ENCODE measurements at regions not wholly inside any gene's neighbourhood (a gene's known extent, or its start where the extent isn't known, plus 50 kb on each side); places are given as distances from the start of the nearest gene placed in this dataset.
"Not testable (repeated sequence)": the region's sequence is repeated elsewhere in the genome, so short reads cannot be mapped to it uniquely, and the experiment has no call there.

DNA sequence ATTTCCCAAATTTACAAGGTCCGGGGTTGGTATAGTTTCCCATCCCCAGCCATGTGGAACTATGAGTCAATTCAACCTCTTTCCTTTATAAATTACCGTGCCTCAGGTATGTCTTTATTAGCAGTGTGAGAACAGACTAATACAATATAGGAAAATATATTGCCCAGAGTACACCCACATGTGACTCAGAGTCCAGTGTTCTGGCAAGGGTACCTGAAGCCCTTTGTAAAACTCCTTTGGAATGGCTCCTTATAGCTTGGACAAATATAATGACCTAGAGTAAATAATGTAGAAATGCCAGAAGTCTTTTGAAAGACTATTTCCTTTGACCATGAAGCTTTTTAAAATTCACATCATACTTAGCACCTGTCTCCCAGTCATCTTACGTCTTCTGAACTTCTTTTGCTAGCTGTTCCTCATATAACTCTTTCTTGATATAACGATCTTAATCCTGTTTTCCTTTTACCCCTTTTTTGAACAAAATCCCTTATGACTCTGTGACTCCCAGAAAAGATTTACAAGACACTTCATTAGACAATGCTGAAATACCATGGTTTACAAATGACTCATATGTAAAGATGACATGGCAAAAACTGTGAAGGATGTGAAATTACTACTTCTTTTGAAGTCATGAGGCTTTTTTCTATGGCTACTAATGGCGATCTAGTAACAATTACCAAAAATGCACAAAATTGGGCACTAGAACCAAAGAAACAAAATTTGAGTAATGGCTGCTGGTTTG, 408.9 kb downstream of the NAP1L3 start:
- no peak overlapping the region for H3K27ac ChIP-seq
- H3K4me1 ChIP-seq = no peaks in the 10 kb centered on the region
- DNase-seq (no peak), ATAC-seq (ENCODE audit: low FRiP score in 2 of 2) (no peak)
- TF ChIP-seq, protein P1, sequence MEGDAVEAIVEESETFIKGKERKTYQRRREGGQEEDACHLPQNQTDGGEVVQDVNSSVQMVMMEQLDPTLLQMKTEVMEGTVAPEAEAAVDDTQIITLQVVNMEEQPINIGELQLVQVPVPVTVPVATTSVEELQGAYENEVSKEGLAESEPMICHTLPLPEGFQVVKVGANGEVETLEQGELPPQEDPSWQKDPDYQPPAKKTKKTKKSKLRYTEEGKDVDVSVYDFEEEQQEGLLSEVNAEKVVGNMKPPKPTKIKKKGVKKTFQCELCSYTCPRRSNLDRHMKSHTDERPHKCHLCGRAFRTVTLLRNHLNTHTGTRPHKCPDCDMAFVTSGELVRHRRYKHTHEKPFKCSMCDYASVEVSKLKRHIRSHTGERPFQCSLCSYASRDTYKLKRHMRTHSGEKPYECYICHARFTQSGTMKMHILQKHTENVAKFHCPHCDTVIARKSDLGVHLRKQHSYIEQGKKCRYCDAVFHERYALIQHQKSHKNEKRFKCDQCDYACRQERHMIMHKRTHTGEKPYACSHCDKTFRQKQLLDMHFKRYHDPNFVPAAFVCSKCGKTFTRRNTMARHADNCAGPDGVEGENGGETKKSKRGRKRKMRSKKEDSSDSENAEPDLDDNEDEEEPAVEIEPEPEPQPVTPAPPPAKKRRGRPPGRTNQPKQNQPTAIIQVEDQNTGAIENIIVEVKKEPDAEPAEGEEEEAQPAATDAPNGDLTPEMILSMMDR (IDR thresholded peaks at IDR 0.05) = no peak
- TF ChIP-seq EP300 (IDR thresholded peaks at IDR 0.05) = no peak
- TF ChIP-seq POLR2A (IDR thresholded peaks at IDR 0.05) = no peak
- TF ChIP-seq POLR2AphosphoS5 (IDR thresholded peaks at IDR 0.05) = no peak
- no peak overlapping the region for H3K4me3 ChIP-seq
- 68 to 82% methylated on average over 5 of the region's 5 CpGs for WGBS, 2 donors
- no peaks in the 10 kb centered on the region for H3K27me3 ChIP-seq
- H3K36me3 ChIP-seq = no peaks in the 10 kb centered on the region
- H3K9me3 ChIP-seq = no peaks in the 10 kb centered on the region

DNA sequence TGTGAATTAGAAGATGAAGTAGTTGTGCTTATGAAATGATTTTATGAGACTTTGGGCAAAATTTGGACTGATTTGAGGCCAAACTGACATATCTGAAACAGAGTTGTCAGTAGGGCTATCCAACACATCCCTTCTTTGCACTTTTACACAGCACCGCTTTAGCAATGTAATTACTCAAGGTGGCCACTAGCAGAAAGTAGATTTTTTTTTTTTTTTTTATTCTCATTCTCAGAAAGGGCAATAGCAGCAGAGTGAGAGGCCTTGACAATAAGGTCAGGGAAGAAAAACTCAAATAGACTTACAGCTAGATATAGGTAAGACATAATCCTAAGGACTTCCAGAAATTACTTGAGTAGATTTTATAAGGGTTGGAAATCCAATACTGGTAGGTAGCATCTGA, 414.3 kb downstream of the NAP1L3 start:
- WGBS, 2 donors = 45 to 67% methylated on average over 1 of the region's 1 CpG
- H3K36me3 ChIP-seq = no peaks in the 10 kb centered on the region
- ATAC-seq (ENCODE audit: low FRiP score in 2 of 2) = no peak
- H3K27me3 ChIP-seq = no peaks in the 10 kb centered on the region
- no peaks in the 10 kb centered on the region for H3K4me1 ChIP-seq
- DNase-seq = no peak
- no peaks in the 10 kb centered on the region for H3K9me3 ChIP-seq
- H3K27ac ChIP-seq = no peak overlapping the region
- TF ChIP-seq, protein P1 (IDR thresholded peaks at IDR 0.05) = peak in 1 of 6 experiments; percentile 13
- TF ChIP-seq POLR2AphosphoS5 (IDR thresholded peaks at IDR 0.05) (no peak), POLR2A (IDR thresholded peaks at IDR 0.05) (no peak)
- H3K4me3 ChIP-seq = no peak overlapping the region

DNA sequence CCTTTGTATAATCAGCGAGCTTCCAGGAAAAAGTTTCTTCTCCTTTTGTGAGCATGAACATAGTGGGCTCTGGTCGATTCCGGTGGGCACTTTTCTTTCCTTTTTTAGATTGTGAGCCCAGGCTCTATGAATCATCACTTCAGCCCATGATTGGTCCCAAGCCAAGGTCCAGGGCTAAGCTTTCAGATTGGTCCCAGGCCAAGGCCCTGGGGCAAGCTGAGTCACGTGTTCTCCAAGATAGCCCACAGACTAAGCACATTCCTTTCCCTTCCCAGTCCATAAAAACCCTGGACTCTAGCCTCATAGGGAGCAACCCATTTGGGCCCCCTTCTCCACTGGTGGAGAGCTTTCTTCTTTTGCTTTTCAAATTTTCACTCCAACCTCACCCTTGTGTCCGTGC, 430.5 kb downstream of the NAP1L3 start:
- TF ChIP-seq EP300 (IDR thresholded peaks at IDR 0.05) (no peak), POLR2AphosphoS5 (IDR thresholded peaks at IDR 0.05) (no peak), POLR2A (IDR thresholded peaks at IDR 0.05) (no peak)
- TF ChIP-seq, protein P1 (IDR thresholded peaks at IDR 0.05) = no peak
- Histone ChIP-seq H3K27ac (no peak overlapping the region), H3K27me3 (no peaks in the 10 kb centered on the region), H3K4me3 (no peak overlapping the region), H3K4me1 (no peaks in the 10 kb centered on the region), H3K9me3 (no peaks in the 10 kb centered on the region), H3K36me3 (no peaks in the 10 kb centered on the region)
- ATAC-seq (ENCODE audit: low FRiP score in 2 of 2) (no peak), DNase-seq (no peak)
- 81 to 83% methylated on average over 5 of the region's 5 CpGs for WGBS, 2 donors

DNA sequence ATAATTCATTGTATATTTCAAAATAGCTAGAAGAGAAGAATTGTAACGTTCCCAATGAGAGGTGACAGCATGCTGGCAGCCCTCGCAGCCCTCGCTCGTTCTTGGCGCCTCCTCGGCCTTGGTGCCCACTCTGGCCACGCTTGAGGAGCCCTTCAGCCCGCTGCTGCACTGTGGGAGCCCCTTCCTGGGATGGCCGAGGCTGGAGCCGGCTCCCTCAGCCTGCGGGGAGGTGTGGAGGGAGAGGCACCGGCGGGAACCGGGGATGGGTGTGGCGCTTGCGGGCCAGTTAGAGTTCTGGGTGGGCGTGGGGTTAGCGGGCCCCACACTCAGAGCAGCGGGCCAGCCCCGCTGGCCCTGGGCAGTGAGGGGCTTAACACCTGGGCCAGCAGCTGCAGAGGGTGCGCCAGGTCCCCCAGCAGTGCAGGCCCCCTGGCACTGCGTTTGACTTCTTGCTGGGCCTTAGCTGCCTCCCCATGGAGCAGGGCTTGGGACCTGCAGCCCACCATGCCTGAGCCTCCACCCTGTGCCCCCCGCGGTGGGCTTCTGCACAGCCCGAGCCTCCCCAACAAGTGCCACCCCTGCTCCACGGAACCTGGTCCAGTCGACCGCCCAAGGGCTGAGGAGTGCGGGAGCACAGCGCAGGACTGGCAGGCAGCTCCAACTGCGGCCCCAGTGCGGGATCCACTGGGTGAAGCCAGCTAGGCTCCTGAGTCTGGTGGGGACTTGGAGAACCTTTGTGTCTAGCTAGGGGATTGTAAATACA, 437.7 kb downstream of the NAP1L3 start:
- not testable (repeated sequence) for H3K27ac ChIP-seq; H3K4me3 ChIP-seq; H3K9me3 ChIP-seq; H3K4me1 ChIP-seq; ATAC-seq (ENCODE audit: low FRiP score in 2 of 2); H3K27me3 ChIP-seq; H3K36me3 ChIP-seq
- WGBS, 2 donors = 91 to 94% methylated on average over 8 to 28 of the region's 32 CpGs
- DNase-seq = peak in 1 of 2 donors; percentile 36

DNA sequence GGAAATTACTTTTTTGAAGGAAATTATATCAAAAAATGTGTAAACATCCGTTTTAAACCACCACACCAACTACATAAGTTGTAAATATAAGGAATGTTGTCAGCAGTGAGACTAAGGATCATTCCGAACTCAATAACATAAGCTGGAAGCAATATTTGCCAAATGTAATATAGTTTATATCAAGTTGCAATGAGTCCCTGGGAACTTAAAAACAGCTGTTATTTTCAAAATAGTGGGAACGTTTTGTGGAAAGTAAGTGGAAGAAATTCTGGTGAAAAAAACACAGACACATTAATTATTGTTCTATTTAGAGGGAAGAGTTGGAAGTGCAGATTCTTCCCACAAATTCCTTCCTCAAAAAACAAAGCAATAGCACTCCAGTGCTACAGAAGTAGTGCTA, 444.3 kb downstream of the NAP1L3 start:
- ATAC-seq (ENCODE audit: low FRiP score in 2 of 2) = no peak
- TF ChIP-seq, protein P1 (IDR thresholded peaks at IDR 0.05) = no peak
- TF ChIP-seq EP300 (IDR thresholded peaks at IDR 0.05) (no peak), POLR2A (IDR thresholded peaks at IDR 0.05) (no peak), POLR2AphosphoS5 (IDR thresholded peaks at IDR 0.05) (no peak)
- Histone ChIP-seq H3K27me3 (no peaks in the 10 kb centered on the region), H3K27ac (no peak overlapping the region), H3K4me3 (no peak overlapping the region), H3K36me3 (no peaks in the 10 kb centered on the region), H3K4me1 (no peaks in the 10 kb centered on the region), H3K9me3 (no peaks in the 10 kb centered on the region)
- WGBS, 2 donors = 48 to 65% methylated on average over 3 of the region's 3 CpGs
- DNase-seq = no peak

Measured in upper lobe of left lung (tissue), 6 donors.